Activated T-cell treated with anti-CD3 and anti-CD28 coated beads, Interleukin-2, amount 50 U/mL, for 48 hours (primary cell): ENCODE measurements at regions not wholly inside any gene's neighbourhood (a gene's known extent, or its start where the extent isn't known, plus 50 kb on each side); places are given as distances from the start of the nearest gene placed in this dataset.
"Not testable (repeated sequence)": the region's sequence is repeated elsewhere in the genome, so short reads cannot be mapped to it uniquely, and the experiment has no call there.

ENCODE experiments used
- DNase-seq, 2 experiments: peaks; one replicate each; pipeline ENCODE4 v3.0.0-alpha.2; 2020

- no peak for DNase-seq
These were observed 1420.4 kb downstream of the RAPGEF2 start for GRCh38 chr4:160523231-160523630.

DNA sequence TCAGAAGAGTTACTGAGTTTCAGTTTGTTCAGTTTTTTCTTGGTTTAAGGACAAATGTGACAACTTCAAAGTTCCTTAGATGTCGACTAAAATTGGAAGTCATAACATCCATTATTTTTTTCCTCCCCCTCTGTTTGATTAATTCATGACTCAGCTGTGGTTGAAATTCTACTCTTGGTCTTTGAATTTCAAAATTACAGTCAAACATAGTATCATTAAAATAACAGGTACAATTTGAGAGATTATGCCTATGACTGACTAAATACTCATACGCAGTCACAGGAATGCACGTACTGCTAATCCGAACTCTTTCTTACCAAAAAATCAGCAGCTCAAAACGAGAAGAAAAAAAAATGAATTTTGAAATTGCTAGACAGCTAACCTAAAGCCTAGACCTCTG is 1434.8 kb downstream of the RAPGEF2 start:
- DNase-seq, result no peak

DNA sequence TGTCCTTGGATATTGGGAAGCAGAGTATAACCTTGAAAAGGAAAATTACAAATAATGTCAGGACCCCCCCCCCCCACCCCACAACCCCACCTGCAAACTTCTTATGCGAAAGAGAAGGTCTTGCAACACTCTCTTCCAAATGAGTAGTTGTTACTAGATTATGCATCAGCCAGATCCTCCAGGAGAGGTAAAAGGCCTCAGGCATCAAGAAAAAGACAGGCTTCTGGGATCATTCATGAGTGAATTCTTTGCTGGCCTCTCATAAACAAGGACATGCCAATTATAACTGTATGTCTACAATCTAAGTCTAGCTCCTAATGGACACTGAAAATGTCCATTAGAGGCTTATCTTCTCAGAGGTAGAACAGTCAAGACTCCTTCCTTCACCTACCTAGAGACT is 1443.3 kb downstream of the RAPGEF2 start:
- no peak for DNase-seq

DNA sequence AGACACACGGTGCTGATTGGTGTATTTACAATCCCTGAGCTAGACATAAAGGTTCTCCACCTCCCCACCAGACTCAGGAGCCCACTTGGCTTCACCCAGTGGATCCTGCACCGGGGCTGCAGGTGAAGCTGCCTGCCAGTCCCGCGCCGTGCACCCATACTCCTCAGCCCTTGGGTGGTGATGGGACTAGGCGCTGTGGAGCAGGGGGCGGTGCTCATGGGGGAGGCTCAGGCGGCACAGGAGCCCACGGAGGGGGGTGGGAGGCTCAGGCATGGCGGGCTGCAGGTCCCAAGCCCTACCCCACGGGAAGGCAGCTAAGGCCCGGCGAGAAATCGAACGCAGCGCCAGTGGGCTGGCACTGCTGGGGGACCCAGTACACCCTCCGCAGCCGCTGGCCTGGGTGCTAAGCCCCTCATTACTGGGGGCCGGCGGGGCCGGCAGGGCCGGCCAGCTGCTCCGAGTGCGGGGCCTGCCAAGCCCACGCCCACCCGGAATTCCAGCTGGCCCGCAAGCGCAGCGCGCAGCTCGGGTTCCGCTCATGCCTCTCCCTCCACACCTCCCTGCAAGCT is 1447.2 kb downstream of the RAPGEF2 start:
- not testable (repeated sequence) for DNase-seq

DNA sequence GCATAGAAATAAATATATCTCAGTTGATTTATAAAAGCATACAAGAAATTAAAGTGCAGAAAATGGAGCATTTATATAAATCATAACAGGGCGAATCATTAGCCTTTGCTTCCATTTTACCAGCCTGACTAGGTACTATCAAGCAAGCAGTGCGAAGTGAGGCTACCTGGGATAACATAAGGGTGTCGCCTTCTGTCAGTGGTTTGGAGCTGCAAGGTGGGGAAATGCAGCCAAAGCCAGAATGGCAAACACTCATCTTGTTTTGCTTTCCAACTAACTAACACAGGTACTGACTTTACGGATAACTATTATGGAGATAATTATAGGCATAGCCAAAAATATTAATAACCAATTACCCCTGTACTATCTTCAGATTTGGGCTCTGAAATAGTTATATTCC is 1459.8 kb downstream of the RAPGEF2 start:
- DNase-seq, result no peak

DNA sequence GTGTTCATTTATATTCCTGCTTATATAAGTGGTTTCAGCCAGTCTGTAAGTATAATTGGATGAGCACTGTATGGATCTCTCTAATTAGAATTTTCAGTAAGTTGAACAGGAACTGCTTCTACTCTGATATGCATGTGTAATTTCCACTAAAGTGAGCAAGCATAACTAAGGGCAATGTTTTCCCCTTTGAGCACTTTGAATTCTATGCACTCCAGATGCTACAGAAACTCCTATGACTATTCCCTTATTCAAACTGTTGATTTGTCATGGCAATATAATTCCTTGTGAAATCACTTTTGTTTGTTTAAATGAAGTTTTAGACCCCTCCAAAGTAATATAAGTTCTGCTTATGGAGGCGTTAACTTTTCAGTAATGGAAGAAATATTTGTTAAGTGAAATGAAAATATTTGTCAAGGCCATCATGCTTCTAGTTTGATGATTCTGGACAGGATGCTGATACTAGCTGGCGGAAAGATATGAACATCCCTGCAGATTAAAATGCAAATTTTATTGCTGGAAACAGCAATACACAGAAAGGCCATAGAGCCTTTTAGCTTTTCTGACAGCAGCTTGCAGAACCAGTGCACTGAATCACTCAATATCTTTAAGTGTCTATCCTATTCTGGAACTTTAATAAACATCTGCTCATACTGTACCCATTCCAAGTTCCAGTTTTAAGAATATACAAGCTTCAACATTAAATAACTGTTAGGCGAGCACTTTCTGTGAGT is 1460.8 kb downstream of the RAPGEF2 start:
- no peak for DNase-seq

- DNase-seq, result no peak
These were observed 1464.8 kb downstream of the RAPGEF2 start for GRCh38 chr4:160567634-160568033.

DNA sequence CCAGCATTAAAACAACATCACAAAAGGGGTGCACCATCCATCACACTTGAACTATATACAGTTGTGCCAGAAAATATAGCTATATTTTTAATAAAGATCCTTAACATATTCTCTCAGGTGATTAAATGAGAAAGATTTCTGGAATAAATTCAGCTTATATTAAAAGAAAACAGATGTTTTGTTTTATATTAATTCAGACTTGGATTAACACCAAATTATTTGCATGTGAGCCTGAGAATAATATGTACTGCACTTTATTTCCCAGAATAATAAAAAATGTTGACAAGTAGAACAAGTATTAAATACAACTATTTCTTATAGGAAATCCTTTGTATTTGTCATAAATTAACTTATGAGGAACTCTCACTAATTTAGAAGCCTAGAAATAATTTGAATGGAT is 1467.4 kb downstream of the RAPGEF2 start:
- DNase-seq, result no peak

GRCh38 chr4:160574272-160574671 is 1471.4 kb downstream of the RAPGEF2 start:
- DNase-seq, result not testable (repeated sequence)

GRCh38 chr4:160580581-160580980 is 1477.7 kb downstream of the RAPGEF2 start:
- no peak for DNase-seq

DNA sequence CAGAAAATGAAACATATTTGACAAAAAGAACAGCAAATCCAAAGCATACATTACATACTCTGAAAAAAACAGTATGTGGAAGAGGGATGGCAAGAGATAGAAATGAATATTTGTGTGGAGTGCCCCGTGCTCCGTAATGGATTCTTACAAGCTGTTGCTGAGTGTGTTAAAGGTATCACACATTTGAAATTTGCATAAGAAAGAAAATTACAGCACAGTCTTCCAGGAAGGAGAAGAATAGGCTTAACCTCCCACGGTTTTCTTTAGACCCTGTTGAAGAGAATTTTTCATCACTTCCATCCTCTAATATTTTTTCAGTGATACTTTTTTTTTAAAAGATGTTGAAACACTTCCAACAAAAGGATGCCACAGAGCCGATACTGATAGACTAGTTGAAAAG is 1489.4 kb downstream of the RAPGEF2 start:
- no peak for DNase-seq

DNA sequence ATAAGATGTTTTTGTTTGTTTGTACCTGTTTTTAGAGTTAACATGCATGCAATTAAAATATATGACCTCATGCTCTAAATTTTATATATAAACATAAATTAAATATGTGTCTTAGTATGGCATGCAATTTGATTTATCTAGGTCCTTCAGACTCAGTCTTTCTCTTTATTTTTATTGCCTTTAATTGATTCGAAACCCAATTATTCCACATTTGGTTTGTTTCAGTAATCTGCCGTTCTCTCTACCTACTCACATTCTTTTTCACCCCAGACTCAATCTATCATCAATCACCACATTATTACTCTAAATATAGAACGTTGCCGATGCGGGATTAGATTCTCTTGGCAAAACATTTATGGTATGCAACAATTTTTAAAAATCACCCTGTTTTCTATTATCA is 1492.8 kb downstream of the RAPGEF2 start:
- DNase-seq, result no peak

GRCh38 chr4:160604541-160604940 is 1501.7 kb downstream of the RAPGEF2 start:
- no peak for DNase-seq

DNA sequence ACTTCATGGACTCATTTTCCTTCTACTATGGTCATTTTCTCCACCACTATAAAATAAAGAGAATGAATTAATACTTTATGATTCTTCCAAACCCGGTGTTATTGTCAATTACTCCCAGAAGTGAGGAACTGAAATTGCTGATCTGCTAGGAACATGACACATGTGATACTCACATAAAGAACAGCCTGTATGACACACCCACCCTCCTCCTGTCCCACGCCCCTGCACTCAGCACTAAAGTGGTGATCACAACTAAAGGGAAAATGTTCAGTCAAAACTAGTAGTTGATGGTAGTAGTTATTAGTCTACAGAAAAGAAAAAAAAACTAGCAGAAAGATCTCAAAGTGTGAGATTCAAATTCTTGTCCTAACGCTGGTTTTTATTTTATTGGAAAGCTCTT is 1508.3 kb downstream of the RAPGEF2 start:
- no peak for DNase-seq

- no peak for DNase-seq
These were observed 1528.2 kb downstream of the RAPGEF2 start for GRCh38 chr4:160631044-160631443.

GRCh38 chr4:160652790-160653189 is 1511.0 kb downstream of the FSTL5 start:
- DNase-seq, result no peak

DNA sequence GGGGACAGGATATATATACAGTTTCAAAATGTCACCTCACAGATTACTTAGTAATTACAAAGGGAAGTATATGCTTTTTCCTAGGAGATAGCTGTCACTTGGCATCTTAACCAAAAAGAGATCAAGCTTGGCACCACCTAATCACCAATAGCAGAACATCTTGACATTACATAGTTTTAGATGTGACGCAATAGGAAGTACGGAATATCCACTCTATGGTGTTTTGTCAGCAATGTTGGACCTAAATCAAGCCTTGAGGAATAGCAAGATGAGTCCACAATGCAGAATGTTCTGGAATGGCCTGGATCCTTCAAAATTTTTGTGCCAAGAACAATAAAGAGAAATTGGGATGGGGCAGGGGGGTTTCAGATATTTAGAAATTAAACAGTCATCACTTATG is 1488.2 kb downstream of the FSTL5 start:
- no peak for DNase-seq

DNA sequence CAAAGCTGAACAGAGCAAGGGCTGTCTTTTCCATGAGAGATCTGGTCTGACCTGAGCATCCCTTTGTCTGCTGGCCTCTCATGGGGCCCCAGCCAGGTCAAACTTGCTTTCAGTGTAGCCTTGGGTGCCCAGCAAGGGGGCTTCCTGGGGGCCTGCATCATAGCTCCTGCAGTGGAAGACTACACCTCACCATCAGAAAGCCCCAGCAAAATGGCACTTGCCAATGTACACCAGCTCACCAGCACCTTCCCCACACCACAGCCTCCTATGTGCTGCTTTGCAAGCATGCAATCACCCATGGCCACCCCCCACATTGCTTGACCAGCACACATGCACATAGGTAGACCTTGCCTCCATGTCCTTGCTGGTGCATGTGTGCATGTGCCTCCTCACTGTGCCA is 1478.1 kb downstream of the FSTL5 start:
- no peak for DNase-seq

- DNase-seq, result no peak
These were observed 1462.1 kb downstream of the FSTL5 start for GRCh38 chr4:160701671-160702070.

- no peak for DNase-seq
These were observed 1454.8 kb downstream of the FSTL5 start for GRCh38 chr4:160709026-160709425.

DNA sequence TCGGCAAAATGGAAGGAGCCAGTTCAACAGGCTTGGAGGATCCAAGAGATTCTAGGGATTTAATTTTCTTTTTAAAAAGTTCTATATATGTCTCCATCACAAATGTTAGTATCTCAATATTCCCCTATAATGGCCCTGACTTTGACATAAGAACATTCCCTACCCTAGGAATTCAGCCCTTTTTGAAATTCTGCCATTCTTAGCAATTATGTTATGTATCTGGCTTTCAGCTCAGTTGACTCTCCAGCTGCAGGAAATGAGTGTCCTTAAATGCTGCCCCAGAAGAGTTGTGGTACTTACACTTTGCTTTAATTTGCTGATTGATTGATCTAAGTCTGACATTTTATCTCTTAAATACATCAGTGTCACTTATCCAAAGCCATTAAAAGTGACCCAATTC is 1454.3 kb downstream of the FSTL5 start:
- DNase-seq, result no peak

DNA sequence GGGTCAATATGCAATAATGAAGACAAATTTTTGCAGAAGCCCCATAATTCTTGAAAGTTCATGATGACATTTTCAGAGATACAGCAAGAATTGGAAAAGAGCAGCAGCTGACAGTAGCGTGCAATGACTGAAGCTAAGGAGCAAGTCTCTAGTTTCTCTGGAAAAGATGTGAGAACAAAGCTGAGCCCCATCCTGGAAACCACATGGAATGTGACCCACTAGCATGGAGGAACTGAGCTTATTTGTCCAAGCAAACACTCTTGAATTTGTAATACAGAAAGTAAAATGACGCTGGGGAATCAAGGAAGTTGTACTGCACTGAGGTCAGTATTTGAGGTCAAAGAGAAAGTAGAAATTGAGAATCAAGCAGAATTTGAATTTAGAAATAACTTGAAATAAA is 1447.2 kb downstream of the FSTL5 start:
- no peak for DNase-seq

- no peak for DNase-seq
These were observed 1446.0 kb downstream of the FSTL5 start for GRCh38 chr4:160717848-160718247.

GRCh38 chr4:160724063-160724462 is 1439.7 kb downstream of the FSTL5 start:
- no peak for DNase-seq

- no peak for DNase-seq
These were observed 1418.7 kb downstream of the FSTL5 start for GRCh38 chr4:160745126-160745525.
